Activated T-helper 17 cell treated with anti-CD3 and anti-CD28 coated beads, Interleukin-2, amount 50 U/mL, for 72 hours (primary cell): ENCODE measurements at regions not wholly inside any gene's neighbourhood (a gene's known extent, or its start where the extent isn't known, plus 50 kb on each side); places are given as distances from the start of the nearest gene placed in this dataset.

Experiments used
- ATAC-seq: fragments of 150-1000 bp; cut with Tn5 transposase; replicated peaks from 2 replicates; pipeline ENCODE4 v1.10.0; 2021; ENCODE audit warnings: mild to moderate bottlenecking, moderate library complexity
- H3K27ac Mint-ChIP-seq: one replicate; pipeline ENCODE4 v1.8.0; 2022; ENCODE audit warnings: mixed read lengths
- H3K27me3 Mint-ChIP-seq: one replicate; pipeline ENCODE4 v1.8.0; 2022; ENCODE audit warnings: mixed read lengths
- H3K36me3 Mint-ChIP-seq: one replicate; pipeline ENCODE4 v1.8.0; 2022; ENCODE audit warnings: low read depth, mild to moderate bottlenecking, mixed read lengths
- H3K4me1 Mint-ChIP-seq: one replicate; pipeline ENCODE4 v1.8.0; 2022; ENCODE audit warnings: mixed read lengths
- H3K4me3 Mint-ChIP-seq: one replicate; pipeline ENCODE4 v1.8.0; 2022; ENCODE audit warnings: mild to moderate bottlenecking, mixed read lengths
- H3K9me3 Mint-ChIP-seq: one replicate; pipeline ENCODE4 v1.8.0; 2022; ENCODE audit warnings: mixed read lengths

DNA sequence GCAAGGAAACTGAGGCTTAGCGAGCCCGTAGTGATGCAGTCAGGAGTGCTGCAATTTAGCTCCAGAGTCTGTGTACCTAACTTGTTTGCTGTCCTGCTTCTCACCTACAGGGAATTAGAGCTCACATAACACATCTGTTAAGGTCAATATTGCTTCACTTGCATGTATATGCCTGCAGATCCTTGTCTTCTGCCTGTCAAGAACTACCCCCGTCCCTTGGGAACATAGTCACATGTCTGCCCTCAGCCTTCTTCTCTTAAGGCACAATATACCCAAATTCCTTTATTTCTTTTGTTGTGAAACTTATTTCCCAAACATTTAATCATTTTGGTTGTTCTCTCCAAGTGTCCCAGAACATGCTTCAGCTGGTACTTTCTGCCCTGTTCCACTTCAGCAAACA lies 103.3 kb upstream of the LEF1 start:
- Mint-ChIP-seq H3K4me3 (no peak overlapping the region), H3K27ac (no peak overlapping the region), H3K9me3 (no peaks in the 10 kb centered on the region), H3K36me3 (no peaks in the 10 kb centered on the region), H3K4me1 (no peaks in the 10 kb centered on the region), H3K27me3 (no peaks in the 10 kb centered on the region)
- ATAC-seq = no peak

DNA sequence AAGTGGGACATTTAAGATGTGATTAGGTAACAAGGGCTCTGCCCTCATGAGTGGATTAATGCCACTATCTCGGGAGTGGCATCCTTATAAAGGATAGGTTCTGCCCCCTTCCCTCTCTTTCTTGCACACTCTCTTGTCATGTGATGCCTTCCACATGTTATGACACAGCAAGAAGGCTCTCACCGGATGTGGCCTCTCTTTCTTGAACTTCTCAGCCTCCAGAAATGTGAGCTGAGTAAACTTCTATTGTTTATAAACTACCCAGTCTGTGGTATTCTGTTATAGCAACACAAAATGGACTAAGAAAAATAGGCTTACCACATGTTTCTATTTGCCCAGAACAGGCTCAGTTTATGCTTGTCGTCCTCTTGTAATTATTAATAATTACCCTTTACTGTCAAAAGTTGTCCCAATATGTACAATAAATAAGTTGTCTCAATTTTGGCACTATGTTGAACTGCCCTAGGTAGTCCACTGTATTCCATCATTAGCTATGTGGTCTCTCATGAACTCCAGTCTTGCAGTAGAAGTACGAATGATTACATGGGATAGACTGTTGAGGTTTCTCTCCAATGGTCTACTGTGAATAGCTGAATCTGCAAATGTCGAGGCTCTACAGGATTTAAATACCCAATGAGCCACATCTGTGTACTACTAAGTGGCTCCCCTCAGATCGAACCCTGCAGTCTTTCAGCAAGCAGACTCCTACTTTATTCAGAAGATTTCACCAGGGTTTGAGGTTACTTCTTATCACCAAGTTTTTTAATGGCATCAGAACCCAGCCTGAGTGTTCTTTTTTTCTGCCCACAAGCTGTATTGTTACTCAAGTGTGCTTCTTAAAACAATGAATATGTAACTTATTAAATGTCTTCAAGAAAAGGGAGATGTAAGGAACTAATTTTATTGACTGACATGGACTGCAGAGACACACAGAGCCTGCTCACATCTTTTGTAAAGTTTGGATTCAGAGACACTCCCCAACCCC lies 102.0 kb upstream of the LEF1 start:
- H3K27ac Mint-ChIP-seq = no peak overlapping the region
- no peaks in the 10 kb centered on the region for H3K9me3 Mint-ChIP-seq
- no peak overlapping the region for H3K4me3 Mint-ChIP-seq
- ATAC-seq = peak; percentile 23
- no peaks in the 10 kb centered on the region for H3K27me3 Mint-ChIP-seq
- H3K4me1 Mint-ChIP-seq = no peaks in the 10 kb centered on the region
- no peaks in the 10 kb centered on the region for H3K36me3 Mint-ChIP-seq

DNA sequence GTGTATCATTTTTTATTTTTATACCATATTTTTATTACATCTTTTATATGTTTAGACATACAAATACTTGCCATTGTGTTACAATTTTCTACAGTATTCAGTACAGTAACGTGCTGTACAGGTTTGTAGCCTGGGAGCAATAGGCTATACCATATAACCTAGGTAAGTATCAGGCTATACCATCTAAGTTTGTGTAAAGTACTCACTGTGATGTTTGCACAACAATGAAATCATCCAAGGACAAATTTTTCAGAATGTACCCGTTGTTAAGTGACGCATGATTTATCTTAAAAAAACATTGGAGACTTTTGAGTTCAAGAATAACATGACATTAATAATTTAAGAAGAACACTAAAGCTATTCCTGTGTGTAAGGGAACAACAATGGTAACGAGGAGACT lies 96.0 kb upstream of the LEF1 start:
- no peak for ATAC-seq
- Mint-ChIP-seq H3K27me3 (no peaks in the 10 kb centered on the region), H3K4me3 (no peak overlapping the region), H3K4me1 (no peaks in the 10 kb centered on the region), H3K27ac (no peak overlapping the region), H3K9me3 (no peaks in the 10 kb centered on the region), H3K36me3 (no peaks in the 10 kb centered on the region)

DNA sequence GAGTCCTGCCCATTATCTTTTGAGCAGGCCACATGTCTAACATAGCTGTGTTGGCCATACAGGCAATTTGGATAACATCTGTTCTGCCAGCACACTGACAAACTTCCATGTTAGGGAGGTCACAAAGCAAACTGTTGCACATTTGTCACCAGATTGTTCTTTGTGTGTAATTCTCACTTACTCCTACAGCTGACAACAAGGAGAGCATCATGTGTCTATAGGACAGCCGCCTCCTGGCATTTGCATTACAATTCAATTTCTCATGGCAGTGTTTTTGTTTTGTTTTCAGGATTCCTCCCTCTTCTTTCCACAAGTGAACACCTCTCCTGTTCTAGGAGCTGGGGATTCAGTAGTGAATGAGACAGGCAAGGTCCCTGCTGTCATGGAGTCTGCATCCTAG lies 94.3 kb upstream of the LEF1 start:
- ATAC-seq = no peak
- Mint-ChIP-seq H3K4me1 (no peaks in the 10 kb centered on the region), H3K9me3 (no peaks in the 10 kb centered on the region), H3K36me3 (no peaks in the 10 kb centered on the region), H3K4me3 (no peak overlapping the region), H3K27ac (no peak overlapping the region), H3K27me3 (no peaks in the 10 kb centered on the region)

DNA sequence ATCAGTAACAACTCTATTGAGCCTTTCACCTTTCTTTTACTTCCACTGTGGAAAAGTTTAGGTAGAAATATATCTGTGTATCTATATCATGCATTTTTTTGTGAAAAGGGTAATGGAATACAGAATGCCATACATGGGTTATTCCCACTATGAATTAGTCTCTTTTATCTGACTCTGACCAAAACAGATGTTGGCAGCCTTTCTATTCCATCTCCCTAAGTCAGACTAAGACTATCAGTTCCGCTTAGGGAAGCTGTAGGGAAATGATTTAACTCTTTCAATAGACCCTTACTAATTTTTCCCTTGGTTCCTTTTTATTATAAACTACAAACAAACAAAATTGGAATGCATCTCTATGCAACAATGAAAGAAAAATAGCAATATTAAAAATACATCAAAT lies 92.3 kb upstream of the LEF1 start:
- Mint-ChIP-seq H3K36me3 (no peaks in the 10 kb centered on the region), H3K27ac (no peak overlapping the region), H3K4me3 (no peak overlapping the region), H3K4me1 (no peaks in the 10 kb centered on the region), H3K9me3 (no peaks in the 10 kb centered on the region), H3K27me3 (no peaks in the 10 kb centered on the region)
- no peak for ATAC-seq

DNA sequence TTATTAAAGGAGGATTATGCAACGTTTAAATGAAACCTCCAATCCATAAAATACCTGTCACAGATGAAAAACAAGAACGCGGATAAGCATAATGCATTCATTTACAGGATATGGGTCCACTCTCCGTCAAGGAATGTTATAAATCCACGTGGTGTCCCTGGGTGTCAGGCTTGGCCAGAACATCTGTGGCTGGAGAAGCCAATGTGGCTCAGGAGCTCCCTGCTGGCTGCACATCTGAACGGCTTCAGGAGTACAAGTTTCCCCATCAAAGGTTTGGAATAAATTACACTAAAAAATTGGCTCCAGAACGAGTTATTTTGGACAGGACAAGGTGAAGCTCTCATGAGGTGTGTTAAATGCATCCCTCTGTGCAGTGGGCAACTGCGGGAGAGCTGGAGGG lies 87.8 kb upstream of the LEF1 start:
- Mint-ChIP-seq H3K36me3 (no peaks in the 10 kb centered on the region), H3K9me3 (no peaks in the 10 kb centered on the region), H3K4me3 (no peak overlapping the region), H3K4me1 (no peaks in the 10 kb centered on the region), H3K27ac (no peak overlapping the region), H3K27me3 (no peaks in the 10 kb centered on the region)
- ATAC-seq = no peak

DNA sequence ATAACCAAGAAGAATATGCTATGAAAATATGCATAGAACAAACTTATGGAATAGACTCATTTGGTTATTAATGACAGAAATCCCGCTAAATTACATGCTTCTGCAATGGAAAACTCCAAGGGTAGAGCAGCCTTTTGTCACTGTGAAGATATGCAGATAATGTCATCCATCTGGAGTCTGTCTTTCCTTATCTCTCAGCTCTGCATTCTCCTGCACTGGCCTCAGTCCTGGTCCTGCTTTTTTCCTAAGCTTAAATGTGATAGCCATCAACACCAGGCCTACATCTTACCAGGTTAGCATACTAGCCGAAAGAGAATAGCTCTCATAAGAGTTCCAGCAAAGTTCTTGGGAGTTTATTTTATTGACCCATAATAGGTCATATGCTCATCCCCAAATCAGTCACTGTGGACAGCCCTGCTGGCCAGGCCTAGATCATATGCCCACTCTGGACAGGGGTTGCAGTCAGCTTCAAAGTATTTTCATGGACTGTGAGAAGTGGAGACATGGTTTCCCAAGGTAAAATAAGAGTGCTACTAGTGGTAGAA lies 86.5 kb upstream of the LEF1 start:
- no peak for ATAC-seq
- Mint-ChIP-seq H3K9me3 (no peaks in the 10 kb centered on the region), H3K27ac (no peak overlapping the region), H3K4me1 (no peaks in the 10 kb centered on the region), H3K4me3 (no peak overlapping the region), H3K36me3 (no peaks in the 10 kb centered on the region), H3K27me3 (no peaks in the 10 kb centered on the region)

DNA sequence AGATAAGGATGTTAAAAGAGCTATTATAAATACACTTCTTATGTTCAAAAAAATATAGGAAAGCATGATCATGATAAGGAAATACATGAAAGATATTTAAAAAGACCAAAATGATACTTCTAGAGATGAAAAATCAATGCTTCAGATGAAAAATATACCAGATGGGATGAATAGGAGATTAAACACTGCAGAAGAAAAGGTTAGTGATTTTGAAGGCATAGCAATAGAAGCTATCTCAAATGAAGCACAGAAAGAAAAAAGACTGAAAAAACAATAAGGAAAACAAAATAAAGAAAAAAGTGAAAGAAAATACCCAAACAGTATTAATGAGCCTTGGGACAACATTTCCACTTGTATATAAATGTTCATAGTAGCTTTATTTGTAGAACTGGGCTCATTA lies 80.7 kb upstream of the LEF1 start:
- no peaks in the 10 kb centered on the region for H3K27me3 Mint-ChIP-seq
- no peak overlapping the region for H3K4me3 Mint-ChIP-seq
- H3K4me1 Mint-ChIP-seq = no peaks in the 10 kb centered on the region
- H3K9me3 Mint-ChIP-seq = peaks cover 5% of the 10 kb centered on the region
- H3K27ac Mint-ChIP-seq = no peak overlapping the region
- no peak for ATAC-seq
- H3K36me3 Mint-ChIP-seq = no peaks in the 10 kb centered on the region

DNA sequence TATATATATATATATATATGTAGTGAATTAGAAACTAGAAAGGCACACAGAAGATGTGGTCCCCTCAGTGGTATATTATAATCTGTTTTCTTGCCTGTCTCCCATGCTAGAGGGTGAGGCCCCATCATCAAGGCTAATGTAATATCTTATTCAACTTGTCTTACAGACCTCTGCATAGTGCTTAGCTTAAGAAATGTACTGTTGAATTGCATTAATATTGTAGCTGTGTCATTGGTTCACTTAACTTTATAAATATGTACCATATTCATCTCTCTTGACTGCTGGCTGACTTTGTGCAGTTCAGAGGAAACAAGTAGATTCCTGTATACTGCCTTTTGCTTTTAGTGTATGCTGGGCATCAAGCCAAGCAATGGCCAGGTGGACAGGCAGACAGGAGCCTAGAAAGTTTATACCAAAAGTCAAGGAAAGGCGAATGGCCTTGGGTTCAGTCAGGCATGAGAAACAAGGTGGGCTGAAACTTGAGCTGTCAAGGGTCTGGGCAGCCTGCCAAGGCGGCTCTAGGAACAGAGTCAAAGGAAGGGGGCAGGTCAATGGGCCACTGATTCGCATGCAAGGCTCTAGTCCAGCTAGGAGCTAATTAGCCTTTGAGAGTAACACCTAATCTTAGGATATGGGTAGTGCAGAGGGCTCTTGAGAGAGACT lies 78.8 kb upstream of the LEF1 start:
- H3K4me1 Mint-ChIP-seq = no peaks in the 10 kb centered on the region
- no peaks in the 10 kb centered on the region for H3K36me3 Mint-ChIP-seq
- H3K4me3 Mint-ChIP-seq = no peak overlapping the region
- H3K27ac Mint-ChIP-seq = no peak overlapping the region
- H3K27me3 Mint-ChIP-seq = no peaks in the 10 kb centered on the region
- ATAC-seq = no peak
- peaks cover 5% of the 10 kb centered on the region for H3K9me3 Mint-ChIP-seq

DNA sequence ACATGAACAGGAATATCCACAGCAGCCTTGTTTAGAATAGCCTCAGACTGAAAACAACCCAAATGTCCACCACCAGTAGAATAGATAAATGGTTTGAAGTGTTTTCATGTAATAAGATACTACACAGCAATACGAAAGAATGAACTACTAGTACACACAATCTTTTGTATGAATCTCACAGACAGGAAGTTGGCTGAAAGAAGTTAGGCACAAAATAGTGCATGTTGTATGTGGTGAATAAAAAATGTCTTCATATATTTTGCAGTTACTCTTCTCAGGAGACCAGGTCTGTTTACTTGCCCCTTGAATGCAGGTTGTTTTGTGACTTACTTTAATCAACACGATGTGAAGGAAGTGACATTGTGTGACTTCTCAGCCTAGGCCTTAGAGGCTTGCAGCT lies 75.9 kb upstream of the LEF1 start:
- ATAC-seq = no peak
- H3K9me3 Mint-ChIP-seq = peaks cover 5% of the 10 kb centered on the region
- H3K27me3 Mint-ChIP-seq = no peaks in the 10 kb centered on the region
- no peak overlapping the region for H3K27ac Mint-ChIP-seq
- no peak overlapping the region for H3K4me3 Mint-ChIP-seq
- no peaks in the 10 kb centered on the region for H3K36me3 Mint-ChIP-seq
- no peaks in the 10 kb centered on the region for H3K4me1 Mint-ChIP-seq

DNA sequence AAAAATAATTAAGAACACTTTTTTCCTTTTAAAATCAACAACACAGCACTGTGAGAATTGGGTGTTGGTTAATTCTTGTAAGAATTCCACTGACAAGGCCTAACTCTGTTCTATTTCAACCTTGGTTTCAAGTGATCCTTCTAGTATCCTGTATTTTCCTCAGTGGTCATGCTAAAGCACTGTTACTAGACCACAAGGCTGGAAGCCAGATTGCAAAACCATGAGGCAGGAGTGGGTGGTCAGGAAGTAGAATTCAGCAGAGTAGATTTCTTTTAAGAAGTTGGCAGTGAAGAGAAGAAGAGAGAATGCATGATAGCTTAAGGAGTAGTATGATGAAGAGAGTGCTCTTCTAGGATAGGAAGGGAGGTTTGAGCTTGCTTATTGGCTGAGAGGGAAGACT lies 71.6 kb upstream of the LEF1 start:
- no peak overlapping the region for H3K4me3 Mint-ChIP-seq
- no peaks in the 10 kb centered on the region for H3K4me1 Mint-ChIP-seq
- no peak overlapping the region for H3K27ac Mint-ChIP-seq
- H3K9me3 Mint-ChIP-seq = no peaks in the 10 kb centered on the region
- no peak for ATAC-seq
- no peaks in the 10 kb centered on the region for H3K36me3 Mint-ChIP-seq
- H3K27me3 Mint-ChIP-seq = no peaks in the 10 kb centered on the region

DNA sequence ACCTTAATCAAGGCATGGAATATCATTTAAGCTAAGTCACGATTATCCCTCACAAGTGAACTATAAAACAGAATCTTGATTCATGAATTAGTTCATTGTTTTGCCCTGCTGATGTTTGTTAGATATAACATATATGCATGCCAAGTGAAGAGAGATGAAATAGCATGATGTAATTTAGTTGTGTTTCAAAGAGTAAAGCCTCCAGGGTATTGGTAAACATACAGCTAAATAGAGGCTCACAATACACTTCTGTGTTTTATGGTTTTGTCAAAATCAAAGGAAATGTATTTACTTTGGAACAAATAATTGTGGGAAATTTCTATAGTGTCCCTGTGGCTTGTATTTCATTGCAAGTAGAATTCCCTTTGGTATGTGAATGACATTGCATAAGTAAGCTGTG lies 69.0 kb upstream of the LEF1 start:
- H3K4me3 Mint-ChIP-seq = no peak overlapping the region
- no peaks in the 10 kb centered on the region for H3K4me1 Mint-ChIP-seq
- H3K27ac Mint-ChIP-seq = no peak overlapping the region
- no peaks in the 10 kb centered on the region for H3K9me3 Mint-ChIP-seq
- ATAC-seq = no peak
- H3K36me3 Mint-ChIP-seq = no peaks in the 10 kb centered on the region
- no peaks in the 10 kb centered on the region for H3K27me3 Mint-ChIP-seq

DNA sequence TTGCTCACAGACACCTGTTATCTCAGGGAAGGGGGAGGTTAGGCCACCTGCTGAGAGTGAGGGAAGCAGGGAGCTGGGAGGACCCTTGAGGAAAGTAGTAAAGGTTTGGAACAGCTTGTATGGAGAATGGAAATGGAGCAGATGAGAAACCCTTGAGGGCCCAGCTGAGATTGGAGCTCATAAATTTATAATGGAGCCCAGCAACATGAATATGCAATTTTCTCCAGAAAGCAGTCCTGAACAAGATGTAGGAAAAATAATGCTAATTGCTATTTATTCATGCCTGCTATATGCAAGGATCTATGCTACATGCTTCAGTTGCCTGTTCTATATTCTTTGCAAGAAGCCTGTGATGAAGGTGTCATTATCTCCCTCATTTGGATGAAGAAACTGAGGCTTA lies 67.5 kb upstream of the LEF1 start:
- Mint-ChIP-seq H3K27ac (no peak overlapping the region), H3K4me3 (no peak overlapping the region), H3K27me3 (no peaks in the 10 kb centered on the region), H3K4me1 (no peaks in the 10 kb centered on the region), H3K9me3 (no peaks in the 10 kb centered on the region), H3K36me3 (no peaks in the 10 kb centered on the region)
- ATAC-seq = no peak

DNA sequence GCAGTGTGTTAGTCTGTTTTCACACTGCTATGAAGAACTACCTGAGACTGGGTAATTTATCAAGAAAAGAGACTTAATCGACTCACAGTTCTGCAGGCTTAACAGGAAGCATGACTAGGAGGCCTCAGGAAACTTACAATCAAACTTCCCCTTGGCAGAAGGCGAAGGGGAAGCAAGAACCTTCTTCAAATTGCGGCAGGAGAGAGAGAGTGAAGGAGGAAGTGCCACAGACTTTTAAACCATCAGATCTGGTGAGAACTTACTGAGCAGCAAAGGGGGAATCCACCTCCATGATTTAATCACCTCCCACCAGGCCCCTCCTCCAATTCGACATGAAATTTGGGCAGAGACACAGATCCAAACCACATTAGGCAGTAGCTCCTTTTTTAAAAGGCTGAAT lies 59.2 kb upstream of the LEF1 start:
- no peaks in the 10 kb centered on the region for H3K36me3 Mint-ChIP-seq
- no peaks in the 10 kb centered on the region for H3K27me3 Mint-ChIP-seq
- H3K9me3 Mint-ChIP-seq = no peaks in the 10 kb centered on the region
- H3K4me3 Mint-ChIP-seq = no peak overlapping the region
- no peak overlapping the region for H3K27ac Mint-ChIP-seq
- no peak for ATAC-seq
- H3K4me1 Mint-ChIP-seq = no peaks in the 10 kb centered on the region

DNA sequence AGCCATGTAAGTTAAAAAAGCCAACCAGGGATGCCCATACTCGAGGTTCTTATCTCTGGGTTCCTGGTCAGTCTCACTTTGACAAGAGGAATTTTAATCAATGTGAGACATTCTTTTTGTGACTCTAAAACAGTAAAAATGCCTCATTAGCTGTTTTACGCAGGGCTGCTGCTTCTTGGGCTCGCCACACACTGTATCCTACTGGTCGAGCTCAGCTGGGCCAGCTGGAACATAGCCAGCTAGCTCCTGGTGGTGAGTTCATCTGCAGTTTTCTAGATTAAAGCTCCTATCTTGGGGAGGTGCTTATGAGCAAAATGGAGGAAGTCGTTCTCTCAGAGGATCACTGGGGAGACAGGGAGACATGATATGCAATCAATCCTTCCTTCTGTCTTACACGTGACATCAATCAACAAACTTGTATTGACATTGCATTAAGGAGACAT lies 55.9 kb upstream of the LEF1 start:
- Mint-ChIP-seq H3K27me3 (no peaks in the 10 kb centered on the region), H3K4me1 (no peaks in the 10 kb centered on the region), H3K4me3 (no peak overlapping the region), H3K9me3 (no peaks in the 10 kb centered on the region), H3K27ac (no peak overlapping the region), H3K36me3 (no peaks in the 10 kb centered on the region)
- ATAC-seq = no peak
